EH (cell line): ENCODE measurements at regions not wholly inside any gene's neighbourhood (a gene's known extent, or its start where the extent isn't known, plus 50 kb on each side); places are given as distances from the start of the nearest gene placed in this dataset.

Source experiments
- DNase-seq: peaks from one replicate; pipeline ENCODE4 v3.0.0-alpha.2; 2015; ENCODE audit warnings: low read depth

DNA sequence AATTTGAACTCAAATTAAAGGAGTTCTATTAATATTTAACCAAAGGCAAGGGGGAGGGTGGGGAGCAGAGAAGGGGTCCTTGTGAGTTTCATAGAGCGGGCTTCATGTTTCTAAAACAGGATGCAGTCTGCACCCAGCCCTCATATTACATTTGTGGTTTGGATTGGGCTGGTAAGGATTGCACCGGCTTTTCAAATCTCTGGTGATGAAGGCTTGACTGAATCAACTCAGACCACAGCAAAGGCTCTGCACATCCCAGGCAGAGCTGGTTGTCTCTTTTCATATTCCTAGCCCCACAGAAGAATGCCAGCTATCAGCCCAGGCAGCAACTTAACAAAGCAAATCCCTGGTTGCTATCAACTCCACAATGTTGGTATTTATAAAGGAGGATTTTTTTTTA, 1221.4 kb downstream of the VRK1 start:
- DNase-seq, result no peak

DNA sequence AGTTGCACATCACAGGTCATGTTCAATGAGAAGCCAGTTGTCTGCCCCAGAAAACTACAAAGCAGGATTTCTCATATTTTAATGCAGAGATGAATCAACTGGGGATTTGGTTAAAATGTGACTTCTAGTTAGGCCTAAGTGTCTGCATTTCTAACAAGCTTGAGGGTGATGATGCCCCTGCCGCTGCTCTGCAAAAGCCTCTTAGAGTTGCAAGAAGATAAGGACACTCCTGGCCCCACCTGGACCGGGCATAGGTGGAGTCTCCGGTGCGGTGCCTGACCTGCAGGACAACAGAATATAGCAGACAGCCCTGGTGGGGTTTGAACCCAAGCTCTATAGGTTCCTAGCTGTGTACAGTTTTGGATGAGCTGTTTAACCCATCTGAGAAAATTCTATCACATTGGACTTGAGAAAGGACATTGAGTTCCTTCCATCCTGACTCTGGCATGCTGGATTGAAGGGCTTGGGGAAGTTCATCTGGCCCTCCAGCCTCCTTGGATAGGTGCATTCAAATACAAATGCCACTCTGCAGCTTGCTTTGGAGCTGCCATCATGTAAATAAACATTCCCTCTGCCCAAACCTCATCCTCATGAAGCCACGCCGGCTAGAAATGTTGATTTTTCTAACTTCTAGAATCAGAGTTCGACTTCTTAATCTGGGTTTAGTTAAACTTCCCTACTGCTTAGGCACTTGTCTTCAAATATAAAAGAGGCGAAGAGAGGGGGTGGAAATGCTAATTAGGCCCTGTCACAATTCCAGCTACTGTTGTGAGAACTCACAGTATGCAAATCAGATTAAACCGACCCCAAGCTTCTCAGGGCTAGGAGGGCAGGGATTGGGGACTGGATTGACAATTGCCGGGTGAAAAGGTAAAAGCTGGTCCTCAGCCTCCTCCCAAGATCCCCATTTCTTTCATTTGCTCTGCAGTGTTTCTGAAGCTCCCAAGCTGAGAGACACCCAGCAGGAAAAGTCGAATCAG, 1225.6 kb downstream of the VRK1 start:
- DNase-seq, result no peak

GRCh38 chr14:98028162-98028561, 1231.0 kb downstream of the VRK1 start:
- DNase-seq, result no peak

DNA sequence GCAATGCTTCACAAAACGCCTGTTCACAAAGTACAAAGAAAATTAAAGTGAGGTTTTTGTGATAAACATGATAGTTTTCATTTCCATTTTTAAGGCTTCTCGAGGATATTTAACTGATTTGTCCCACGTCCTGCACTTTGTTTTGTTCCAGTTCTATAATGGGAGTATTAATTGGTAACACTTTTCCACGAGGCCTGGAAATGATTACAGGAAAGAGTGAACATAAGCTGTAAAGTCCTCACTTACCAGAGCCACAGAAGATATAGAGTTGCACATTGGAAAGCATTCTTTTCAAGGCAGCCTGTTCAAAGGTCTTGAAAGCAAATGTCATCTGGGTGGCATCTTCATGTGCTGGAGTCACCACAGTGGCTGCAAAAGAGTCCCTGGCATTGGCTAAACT, 1236.6 kb downstream of the BCL11B start:
- no peak for DNase-seq

GRCh38 chr14:98037831-98038230, 1234.2 kb downstream of the BCL11B start:
- no peak for DNase-seq

DNA sequence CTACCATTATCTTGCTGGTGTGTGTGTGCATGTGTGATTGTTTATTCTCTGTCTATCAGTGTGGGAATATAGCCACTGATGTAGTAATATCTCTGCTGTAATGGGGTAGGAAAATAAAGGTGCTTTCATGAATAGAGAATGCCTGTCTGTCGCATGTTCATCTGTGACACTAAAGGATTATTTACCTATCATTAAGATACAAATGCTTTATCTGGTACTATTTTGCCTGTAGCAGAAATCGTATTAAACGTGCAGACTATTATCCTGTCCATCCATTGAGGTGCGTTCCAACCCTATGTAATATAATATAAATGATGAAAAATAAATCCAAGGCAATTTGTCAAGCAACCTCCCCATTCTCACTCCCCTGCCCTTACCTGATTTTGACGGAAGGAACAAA, 1215.1 kb downstream of the BCL11B start:
- no peak for DNase-seq

- DNase-seq, result no peak
Measured at GRCh38 chr14:98059106-98059505, 1212.9 kb downstream of the BCL11B start.

DNA sequence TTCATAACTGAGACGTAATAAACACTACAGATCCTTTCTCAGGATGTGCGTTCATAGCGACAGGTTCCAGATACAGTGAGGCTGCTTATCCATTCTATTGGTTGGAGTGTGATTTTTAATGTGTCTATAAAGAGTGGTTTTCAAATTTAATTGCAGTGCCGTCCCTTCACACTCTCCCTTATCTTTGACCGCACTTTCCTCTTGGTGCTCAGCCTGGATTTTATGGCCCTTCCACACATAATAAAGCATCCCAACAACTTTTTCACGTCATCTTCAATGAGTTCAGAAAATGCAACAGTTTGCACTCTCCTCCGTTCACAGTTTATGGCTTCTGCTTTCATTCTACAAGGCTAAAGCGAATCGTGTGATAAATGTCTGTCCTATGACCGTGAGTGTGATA, 1209.9 kb downstream of the BCL11B start:
- no peak for DNase-seq

GRCh38 chr14:98069712-98070171, 1202.3 kb downstream of the BCL11B start:
- no peak for DNase-seq

DNA sequence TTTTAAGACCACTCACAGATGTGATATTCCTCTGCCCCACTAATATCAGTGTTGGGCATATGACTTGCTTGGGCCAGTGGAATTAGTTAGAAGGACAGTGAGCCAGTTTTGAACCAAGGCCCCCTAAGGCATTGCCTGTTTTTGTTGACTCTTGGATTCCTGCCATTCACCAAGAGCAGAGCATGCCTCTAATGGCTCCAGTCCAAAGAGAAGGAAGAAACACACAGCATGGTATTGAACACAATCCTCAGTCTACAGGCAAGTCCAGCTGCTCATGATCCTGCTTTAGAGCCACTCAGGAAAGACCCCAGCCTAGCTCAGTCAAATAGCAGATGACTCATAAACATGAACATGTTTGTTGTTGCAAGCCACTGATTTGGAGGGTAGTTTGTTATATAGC, 1201.5 kb downstream of the BCL11B start:
- DNase-seq, result no peak

GRCh38 chr14:98074111-98074510, 1197.9 kb downstream of the BCL11B start:
- DNase-seq, result no peak

- DNase-seq, result no peak
Measured at GRCh38 chr14:98077176-98077575, 1194.8 kb downstream of the BCL11B start.

GRCh38 chr14:98082833-98083232, 1189.2 kb downstream of the BCL11B start:
- no peak for DNase-seq

- no peak for DNase-seq
Measured at GRCh38 chr14:98085751-98086150, 1186.2 kb downstream of the BCL11B start.

GRCh38 chr14:98093111-98093510, 1178.9 kb downstream of the BCL11B start:
- DNase-seq, result no peak

DNA sequence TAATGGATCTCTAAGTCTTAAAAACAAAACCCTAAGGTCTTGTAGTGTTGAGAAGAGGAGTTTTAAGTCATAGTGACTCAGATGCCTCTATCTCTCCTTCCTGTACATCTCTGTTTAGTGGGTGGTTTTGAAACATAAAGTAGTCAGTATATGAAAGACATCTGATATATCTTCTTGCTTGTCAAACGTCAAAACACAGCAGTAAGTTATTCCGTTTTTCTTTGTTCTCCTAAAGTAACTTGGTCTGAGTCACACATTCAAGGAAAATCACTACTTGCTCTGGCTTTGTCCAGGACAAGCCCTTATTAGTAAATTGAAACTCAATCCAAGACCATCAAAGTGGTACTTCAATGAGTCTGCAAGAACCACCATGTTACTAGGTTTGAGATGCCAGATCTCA, 1172.5 kb downstream of the BCL11B start:
- DNase-seq, result no peak

DNA sequence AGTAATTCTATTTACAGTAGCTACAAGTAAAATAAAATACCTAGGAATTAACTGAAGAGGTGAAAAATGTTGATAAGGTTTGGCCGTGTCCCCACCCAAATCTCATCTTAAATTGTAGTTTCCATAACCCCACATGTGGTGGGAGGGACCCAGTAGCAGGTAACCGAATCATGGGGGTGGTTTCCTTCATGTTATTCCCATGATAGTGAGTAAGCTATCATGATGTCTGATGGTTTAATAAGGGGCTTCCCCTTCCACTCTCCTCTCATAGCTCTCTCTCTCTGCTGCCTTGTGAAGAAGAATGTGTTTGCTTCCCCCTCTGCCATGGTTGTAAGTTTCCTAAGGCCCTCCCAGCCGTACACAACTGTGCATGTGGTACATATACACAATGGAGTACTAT, 1170.7 kb downstream of the BCL11B start:
- DNase-seq, result no peak

DNA sequence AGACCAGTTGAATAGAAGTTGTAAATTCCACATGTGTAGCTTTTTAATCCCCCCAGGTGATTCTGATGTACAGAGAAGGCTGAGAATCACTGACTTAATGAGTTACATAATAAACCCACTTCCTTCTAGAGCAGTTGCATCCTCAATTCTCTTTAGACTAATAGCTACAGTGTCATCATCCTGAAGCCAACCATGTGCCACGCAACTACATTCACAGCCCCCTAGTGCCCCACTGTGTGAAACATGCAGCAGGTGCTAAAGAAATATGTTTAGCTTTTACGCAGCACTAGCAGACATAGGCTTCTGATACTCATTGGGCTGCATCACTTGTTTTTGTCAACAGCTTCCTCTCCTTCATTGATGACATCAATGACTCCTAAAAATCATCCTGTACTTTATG, 1168.3 kb downstream of the BCL11B start:
- DNase-seq, result no peak

- no peak for DNase-seq
Measured at GRCh38 chr14:98109326-98109725, 1162.7 kb downstream of the BCL11B start.

GRCh38 chr14:98112194-98112780, 1159.7 kb downstream of the BCL11B start:
- no peak for DNase-seq

DNA sequence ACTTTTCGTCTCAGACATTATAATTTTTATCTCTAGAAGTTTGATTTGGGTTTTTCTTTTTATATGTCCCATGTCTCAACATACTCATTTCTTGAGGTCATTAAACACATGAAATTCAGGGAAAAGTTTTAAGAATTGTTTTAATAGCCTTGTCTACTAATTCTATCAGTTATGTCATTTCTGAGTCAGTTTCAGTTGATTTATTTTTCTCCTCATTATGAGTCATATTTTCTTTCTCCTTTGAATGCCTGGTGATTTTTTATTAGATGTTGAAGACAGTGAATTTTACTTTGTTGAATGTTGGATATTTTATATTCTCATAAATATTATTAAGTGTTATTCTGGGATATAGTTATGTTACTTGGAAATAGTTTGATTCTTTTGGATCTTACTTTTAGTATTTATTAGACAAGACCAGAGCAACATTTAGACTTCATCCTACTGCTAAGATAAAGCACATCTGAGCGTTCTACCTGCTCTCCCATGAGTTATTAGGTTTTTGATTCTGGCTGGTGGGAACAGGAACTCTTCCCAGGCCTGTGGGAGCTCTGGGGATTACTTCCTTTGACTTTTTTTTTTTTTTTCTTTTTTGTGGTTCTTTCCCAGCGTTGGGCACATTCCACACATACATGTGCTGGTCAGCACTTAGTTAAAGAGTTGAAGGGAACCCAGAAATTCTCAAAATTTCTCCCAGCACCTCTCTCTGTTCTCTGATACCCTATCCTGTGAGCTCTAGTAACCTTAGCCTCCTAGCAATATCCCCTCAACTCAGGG, 1157.7 kb downstream of the BCL11B start:
- DNase-seq, result no peak

- no peak for DNase-seq
Measured at GRCh38 chr14:98114946-98115345, 1157.1 kb downstream of the BCL11B start.

GRCh38 chr14:98118749-98119148, 1153.2 kb downstream of the BCL11B start:
- DNase-seq, result no peak
